ENCODE measurements at regions not wholly inside any gene's neighbourhood (a gene's known extent, or its start where the extent isn't known, plus 50 kb on each side); places are given as distances from the start of the nearest gene placed in this dataset.

- DNase-seq, result no peak
These were observed 215.4 kb downstream of the UACA start for GRCh38 chr15:70547846-70548487.

- DNase-seq, result no peak
These were observed 217.8 kb downstream of the UACA start for GRCh38 chr15:70545526-70545925.

- DNase-seq, result no peak
These were observed 221.8 kb downstream of the UACA start for GRCh38 chr15:70541511-70541910.

- DNase-seq, result no peak
These were observed 223.3 kb downstream of the UACA start for GRCh38 chr15:70539912-70540530.

- DNase-seq, result no peak
These were observed 223.9 kb downstream of the UACA start for GRCh38 chr15:70539409-70539808.

GRCh38 chr15:70538278-70538677 is 225.1 kb downstream of the UACA start:
- DNase-seq, result no peak

- DNase-seq, result no peak
These were observed 227.4 kb downstream of the UACA start for GRCh38 chr15:70535955-70536338.

GRCh38 chr15:70535071-70535954 is 228.0 kb downstream of the UACA start:
- DNase-seq, result peak; percentile 41

- no peak for DNase-seq
These were observed 229.2 kb downstream of the UACA start for GRCh38 chr15:70533931-70534742.

- DNase-seq, result no peak
These were observed 230.7 kb downstream of the UACA start for GRCh38 chr15:70532531-70533186.

GRCh38 chr15:70531576-70531975 is 231.8 kb downstream of the UACA start:
- no peak for DNase-seq

GRCh38 chr15:70530906-70531305 is 232.5 kb downstream of the UACA start:
- DNase-seq, result no peak

GRCh38 chr15:70530503-70530902 is 232.9 kb downstream of the UACA start:
- no peak for DNase-seq

GRCh38 chr15:70530017-70530499 is 233.3 kb downstream of the UACA start:
- no peak for DNase-seq

GRCh38 chr15:70528816-70529215 is 234.5 kb downstream of the UACA start:
- DNase-seq, result no peak

GRCh38 chr15:70528270-70528706 is 235.1 kb downstream of the UACA start:
- DNase-seq, result peak; percentile 56

- DNase-seq, result no peak
These were observed 236.4 kb downstream of the UACA start for GRCh38 chr15:70526974-70527325.

- DNase-seq, result peak; percentile 41
These were observed 237.0 kb downstream of the UACA start for GRCh38 chr15:70526221-70526973.

- DNase-seq, result no peak
These were observed 237.8 kb downstream of the UACA start for GRCh38 chr15:70525551-70525950.

- no peak for DNase-seq
These were observed 238.9 kb downstream of the UACA start for GRCh38 chr15:70524470-70524869.

- no peak for DNase-seq
These were observed 239.7 kb downstream of the UACA start for GRCh38 chr15:70523616-70524015.

GRCh38 chr15:70523192-70523591 is 240.2 kb downstream of the UACA start:
- DNase-seq, result no peak

Data from CD4-positive, alpha-beta T cell treated with Interleukin-15 for 1 hour (primary cell).